GM18505 (cell line): ENCODE measurements at regions not wholly inside any gene's neighbourhood (a gene's known extent, or its start where the extent isn't known, plus 50 kb on each side); places are given as distances from the start of the nearest gene placed in this dataset.

Source experiments
- ATAC-seq: cut with Tn5 transposase; IDR thresholded peaks from one replicate; pipeline ENCODE4 v1.9.1; 2021; ENCODE audit not compliant: unreplicated experiment
- POLR2A ChIP-seq: IDR thresholded peaks from 4 replicates; pipeline ENCODE4 v1.6.1; 2011; ENCODE audit warnings: borderline replicate concordance; ENCODE audit not compliant: insufficient read depth, insufficient read length; ENCODE audit errors: extremely low read depth

GRCh38 chr17:62178579-62178978 lies 113.5 kb upstream of the MED13 start:
- ATAC-seq, result no peak
- TF ChIP-seq POLR2A, result no peak

GRCh38 chr17:62172492-62173291 lies 107.6 kb upstream of the MED13 start:
- no peak for ATAC-seq
- TF ChIP-seq POLR2A, result no peak

GRCh38 chr17:62167076-62167475 lies 102.0 kb upstream of the MED13 start:
- ATAC-seq, result no peak

GRCh38 chr17:62164747-62165722 lies 100.0 kb upstream of the MED13 start:
- no peak for ATAC-seq
- TF ChIP-seq POLR2A, result no peak

More at GRCh38 chr17:62167076-62167475, 102.0 kb upstream of the MED13 start:
- no peak for TF ChIP-seq POLR2A

- no peak for TF ChIP-seq POLR2A
- ATAC-seq, result no peak
These were observed 98.8 kb upstream of the MED13 start for GRCh38 chr17:62163847-62164246.

- ATAC-seq, result no peak
- no peak for TF ChIP-seq POLR2A
These were observed 97.8 kb upstream of the MED13 start for GRCh38 chr17:62162898-62163297.

GRCh38 chr17:62161405-62162148 lies 96.5 kb upstream of the MED13 start:
- ATAC-seq, result no peak
- no peak for TF ChIP-seq POLR2A

- TF ChIP-seq POLR2A, result no peak
- ATAC-seq, result no peak
These were observed 95.7 kb upstream of the MED13 start for GRCh38 chr17:62160816-62161215.

GRCh38 chr17:62159994-62160393 lies 94.9 kb upstream of the MED13 start:
- no peak for ATAC-seq
- no peak for TF ChIP-seq POLR2A

- TF ChIP-seq POLR2A, result no peak
- no peak for ATAC-seq
These were observed 91.9 kb upstream of the MED13 start for GRCh38 chr17:62156949-62157348.

GRCh38 chr17:62154909-62155308 lies 89.8 kb upstream of the MED13 start:
- TF ChIP-seq POLR2A, result no peak
- ATAC-seq, result no peak

GRCh38 chr17:62150471-62150870 lies 85.4 kb upstream of the MED13 start:
- TF ChIP-seq POLR2A, result no peak
- no peak for ATAC-seq

GRCh38 chr17:62149961-62150360 lies 84.9 kb upstream of the MED13 start:
- no peak for ATAC-seq
- no peak for TF ChIP-seq POLR2A

- no peak for ATAC-seq
- no peak for TF ChIP-seq POLR2A
These were observed 82.2 kb upstream of the MED13 start for GRCh38 chr17:62147284-62147683.

GRCh38 chr17:62140836-62141235 lies 75.8 kb upstream of the MED13 start:
- no peak for ATAC-seq
- no peak for TF ChIP-seq POLR2A
